ENCODE measurements at regions not wholly inside any gene's neighbourhood (a gene's known extent, or its start where the extent isn't known, plus 50 kb on each side); places are given as distances from the start of the nearest gene placed in this dataset.

DNA sequence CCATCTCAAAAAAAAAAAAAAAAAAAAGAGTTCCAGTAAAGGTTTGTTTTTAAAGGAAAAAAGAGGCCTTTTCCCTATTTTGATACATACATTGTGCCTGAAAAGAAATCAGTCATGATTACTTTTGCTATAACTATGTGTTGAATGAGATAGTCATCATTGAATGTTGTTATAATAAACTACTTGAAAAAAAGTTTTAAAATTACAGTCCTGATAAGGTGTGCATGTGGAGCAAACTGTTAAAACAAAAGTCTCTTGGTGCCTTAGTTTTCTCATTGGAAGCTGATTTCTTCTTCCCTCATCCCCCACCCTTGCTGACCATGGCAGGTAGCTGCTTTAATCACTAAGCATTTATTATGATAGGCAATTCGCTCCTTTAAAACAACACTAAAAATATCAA, 172.3 kb upstream of the TBCA start:
- no peak for DNase-seq (ENCODE audit: low read depth in 4 of 4, low spot score in 3 of 4)

DNA sequence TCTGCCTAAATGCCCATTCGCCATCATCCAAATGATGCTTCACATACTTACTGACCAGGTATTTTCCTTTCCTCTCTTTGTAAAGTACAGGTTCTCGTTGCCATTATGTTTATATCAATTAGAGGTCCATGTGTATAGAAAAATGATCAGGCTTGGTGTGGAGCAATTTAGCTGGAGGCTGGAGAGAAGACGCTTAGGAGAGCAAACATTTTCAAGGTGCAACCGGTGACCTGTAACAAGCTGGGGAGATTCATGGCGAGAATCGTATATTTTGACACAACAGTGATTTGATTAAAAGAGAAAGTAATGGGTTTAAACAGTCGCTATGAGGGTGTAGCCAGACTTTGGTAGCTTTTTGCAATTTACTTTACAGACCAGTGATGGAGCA, 170.9 kb upstream of the TBCA start:
- no peak for DNase-seq (ENCODE audit: low read depth in 4 of 4, low spot score in 3 of 4)

DNA sequence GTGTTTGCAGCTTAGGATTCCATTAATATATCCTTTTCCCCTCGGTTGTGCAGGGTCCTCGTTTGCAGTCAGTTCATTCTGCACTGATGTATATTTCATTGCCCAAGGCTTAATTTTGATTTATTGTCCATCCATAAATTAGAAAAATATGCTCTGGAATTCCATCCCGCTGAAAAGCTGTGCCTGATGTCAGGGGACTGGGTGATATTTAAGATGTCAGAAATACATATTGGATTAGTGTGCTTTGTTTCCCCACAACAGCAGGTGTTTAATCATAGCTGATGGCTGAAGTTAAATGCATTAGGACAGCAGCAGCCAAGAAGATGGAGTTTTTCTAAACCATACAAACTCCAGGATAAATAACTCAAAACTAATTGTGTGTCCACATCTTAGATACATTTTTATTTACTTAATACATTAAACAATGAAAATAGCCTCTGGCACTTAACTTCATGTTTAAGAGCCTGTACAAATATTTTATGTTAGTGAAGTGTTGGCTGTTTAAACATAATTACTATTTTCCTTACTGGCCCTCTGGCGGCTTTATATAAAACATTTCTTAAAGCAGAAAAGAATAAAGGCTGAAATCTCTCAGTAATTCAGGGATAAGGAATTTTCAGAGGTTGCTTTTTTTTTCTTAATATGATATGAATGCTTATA, 170.4 kb upstream of the TBCA start:
- DNase-seq (ENCODE audit: low read depth in 4 of 4, low spot score in 3 of 4) = no peak

DNA sequence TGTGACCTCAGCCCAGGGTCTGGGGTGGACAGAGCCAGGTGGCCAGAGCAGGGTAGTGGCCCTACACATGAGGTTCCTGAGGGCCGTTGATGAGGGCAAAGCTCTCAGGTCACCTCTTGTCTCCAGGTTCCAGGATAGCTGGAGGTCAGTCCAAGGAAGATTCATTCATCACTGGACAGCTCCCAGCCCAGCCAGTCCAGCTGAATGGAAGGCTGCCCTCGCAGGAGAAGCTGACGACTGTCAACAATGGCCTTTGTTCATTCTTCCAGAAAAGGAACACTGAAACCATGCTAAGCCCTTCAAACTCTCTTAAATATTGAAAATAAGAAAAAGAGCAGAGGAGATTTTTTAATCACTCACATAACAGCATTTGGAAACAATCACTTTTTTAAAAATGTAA, 169.7 kb upstream of the TBCA start:
- DNase-seq (ENCODE audit: low read depth in 4 of 4, low spot score in 3 of 4) = no peak

DNA sequence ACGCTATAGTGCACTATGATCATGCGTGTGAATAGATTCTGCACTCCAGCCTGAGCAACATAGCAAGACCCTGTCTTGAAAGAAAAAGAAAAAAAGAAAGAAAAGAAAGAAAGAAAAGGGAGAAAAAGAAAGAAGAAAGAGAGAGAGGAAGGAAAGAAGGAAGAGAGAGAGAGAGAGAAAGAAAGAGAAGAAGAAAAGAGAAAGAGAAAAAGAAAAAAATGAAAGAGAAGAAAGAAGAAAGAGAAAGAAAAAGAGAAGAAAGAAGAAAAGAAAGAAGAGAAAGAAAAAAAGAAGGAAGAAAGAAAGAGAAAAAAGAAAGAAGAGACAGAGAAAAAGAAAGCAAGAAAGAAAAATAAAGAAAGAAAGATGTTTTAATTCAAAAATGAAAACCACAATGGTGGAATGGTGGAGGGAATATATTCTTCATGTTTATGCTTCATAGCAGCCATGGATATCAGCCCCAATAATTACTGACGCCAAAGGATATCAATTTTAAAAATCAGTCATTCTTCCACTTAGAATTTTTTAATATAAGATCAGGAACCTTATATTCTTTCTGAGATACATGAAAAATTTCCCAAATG, 168.7 kb upstream of the TBCA start:
- no peak for DNase-seq (ENCODE audit: low read depth in 4 of 4, low spot score in 3 of 4)

DNA sequence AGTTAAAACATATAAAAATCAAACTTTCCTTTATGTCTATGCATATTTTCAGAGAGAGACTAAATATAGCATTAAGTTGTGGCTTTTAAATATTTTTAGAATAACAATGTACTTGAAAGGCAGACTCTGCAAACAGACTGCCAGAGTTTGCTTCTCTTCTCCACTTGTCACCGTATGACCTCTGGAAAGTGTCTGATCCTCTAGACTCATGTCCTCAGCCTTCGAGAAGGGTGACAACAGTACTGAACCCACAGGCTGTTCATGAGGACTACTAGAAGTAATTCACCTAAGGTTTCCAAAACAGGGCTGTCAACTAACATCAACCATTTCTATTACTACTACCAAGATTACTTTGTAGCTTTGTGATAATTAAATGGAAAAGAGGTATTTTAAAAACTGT, 167.7 kb upstream of the TBCA start:
- DNase-seq (ENCODE audit: low read depth in 4 of 4, low spot score in 3 of 4) = no peak

DNA sequence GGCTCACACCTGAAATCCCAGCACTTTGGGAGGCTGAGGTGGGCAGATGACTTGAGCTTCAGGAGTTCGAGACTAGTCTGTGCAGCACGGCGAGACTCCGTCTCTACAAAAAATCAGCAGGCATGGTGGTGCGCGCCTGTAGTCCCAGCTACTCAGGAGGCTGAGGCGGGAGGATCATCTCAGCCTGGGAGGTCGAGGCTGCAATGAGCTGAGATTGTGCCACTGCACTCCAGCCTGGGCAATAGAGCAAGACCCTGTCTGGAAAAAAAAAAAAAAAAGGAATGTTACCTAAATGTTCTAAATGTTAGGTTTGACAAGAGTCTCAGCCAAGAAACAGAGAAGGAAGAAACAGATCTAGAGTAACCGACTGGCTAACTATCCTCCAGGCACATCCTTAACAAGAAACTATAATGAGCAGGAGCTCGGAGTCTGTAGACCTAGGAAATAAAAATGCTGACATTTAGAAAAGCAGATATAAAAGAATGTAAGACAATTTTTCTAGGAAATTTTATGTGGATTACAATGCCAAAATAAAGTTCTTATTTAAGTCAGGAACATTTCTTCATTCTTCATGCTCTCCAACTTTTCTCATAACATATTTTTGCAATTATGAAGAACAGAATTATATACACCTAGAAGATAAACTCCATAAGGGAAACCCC, 166.6 kb upstream of the TBCA start:
- no peak for DNase-seq (ENCODE audit: low read depth in 4 of 4, low spot score in 3 of 4)

DNA sequence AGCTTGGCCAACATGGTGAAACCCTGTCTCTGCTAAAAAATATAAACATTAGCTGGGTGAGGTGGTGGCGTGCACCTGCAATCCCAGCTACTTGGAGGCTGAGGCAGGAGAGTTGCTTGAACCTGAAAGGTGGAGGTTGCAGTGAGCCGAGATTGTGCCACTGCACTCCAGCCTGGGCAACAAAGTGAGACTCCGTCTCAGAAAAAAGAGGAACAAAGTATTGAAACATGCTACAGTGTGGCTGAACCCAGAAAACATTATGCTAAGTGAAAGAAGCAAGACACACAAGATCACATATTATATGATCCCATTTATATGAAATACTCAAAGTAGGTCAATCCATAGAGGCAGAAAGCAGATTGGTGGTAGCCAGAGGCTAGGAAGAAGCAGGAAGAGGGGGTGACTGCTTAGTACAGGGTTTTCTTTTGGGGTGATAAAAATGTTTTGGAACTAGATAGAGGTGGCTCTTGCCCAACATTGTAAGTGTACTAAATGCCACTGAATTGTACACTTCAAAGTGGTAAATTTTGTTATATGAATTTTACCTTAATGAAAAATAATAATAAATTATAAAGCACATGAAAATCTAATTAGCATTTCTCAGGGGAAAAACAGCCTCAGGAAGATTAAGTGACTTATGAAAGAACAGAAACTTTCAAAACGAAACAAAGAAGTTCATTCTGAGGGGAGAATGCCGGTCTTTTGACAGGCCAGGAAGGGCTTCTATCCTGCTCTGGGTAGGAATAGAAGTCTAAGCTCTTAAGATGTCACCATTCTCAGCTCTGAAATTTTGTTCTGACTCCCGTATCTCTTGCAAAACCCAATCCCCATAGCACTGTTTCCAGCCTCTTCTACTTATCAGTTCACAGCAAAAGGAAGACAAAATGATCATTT, 161.1 kb upstream of the TBCA start:
- no peak for DNase-seq (ENCODE audit: low read depth in 4 of 4, low spot score in 3 of 4)

DNA sequence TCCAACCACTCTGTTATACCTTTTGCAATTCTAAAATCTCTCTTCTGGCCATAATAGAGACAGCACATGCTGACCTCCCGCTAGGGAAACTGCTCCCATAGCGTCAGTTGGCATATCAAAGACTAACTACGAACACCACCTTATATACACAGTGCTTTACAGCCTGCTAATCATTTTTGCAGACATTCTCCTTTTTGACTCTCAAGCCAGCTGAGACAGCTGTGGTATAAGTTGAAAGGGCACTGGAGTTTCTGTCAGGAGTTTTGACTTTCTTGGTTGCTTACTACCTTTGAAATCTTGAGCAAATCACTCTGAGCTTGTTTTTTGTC, 160.2 kb upstream of the TBCA start:
- DNase-seq (ENCODE audit: low read depth in 4 of 4, low spot score in 3 of 4) = no peak

DNA sequence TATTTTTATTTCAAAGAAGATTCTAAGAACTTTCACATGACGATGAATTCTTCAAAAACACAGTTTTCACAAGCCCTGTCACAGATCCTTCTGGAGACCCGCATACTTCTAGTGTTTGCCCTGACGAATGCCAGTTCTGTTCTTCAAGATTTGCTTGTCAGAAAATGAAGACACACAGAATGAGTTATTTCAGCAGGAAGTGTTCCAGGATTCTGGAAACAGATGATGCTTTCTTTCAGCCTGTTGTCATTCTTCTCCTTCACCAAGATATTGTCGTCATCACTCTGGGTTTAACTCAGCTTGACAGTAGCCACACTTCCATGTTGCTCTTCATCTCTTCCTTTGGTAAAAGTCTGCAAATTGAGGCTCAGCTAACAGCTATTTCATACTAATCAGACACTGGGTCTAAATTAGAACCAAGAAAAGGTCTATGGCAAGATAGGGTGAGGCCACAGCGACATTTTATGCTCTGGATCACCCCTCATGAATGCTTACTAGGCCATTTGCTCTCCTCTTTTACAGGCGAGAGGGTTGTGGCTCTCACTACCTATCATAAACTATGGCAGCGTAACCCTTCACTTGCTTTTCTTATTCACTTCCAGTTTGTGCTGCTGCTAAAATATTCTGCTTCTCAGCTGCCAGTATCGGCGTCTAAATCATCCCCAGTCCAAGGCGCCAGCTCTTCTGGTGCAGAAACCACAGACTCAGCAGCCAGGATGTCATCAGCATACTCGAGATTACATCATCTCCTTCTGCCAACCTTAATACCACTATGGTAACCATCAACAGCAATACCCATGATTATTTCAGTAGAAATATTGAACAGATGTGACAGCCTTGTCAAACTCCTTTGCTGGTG, 159.6 kb upstream of the TBCA start:
- no peak for DNase-seq (ENCODE audit: low read depth in 4 of 4, low spot score in 3 of 4)

DNA sequence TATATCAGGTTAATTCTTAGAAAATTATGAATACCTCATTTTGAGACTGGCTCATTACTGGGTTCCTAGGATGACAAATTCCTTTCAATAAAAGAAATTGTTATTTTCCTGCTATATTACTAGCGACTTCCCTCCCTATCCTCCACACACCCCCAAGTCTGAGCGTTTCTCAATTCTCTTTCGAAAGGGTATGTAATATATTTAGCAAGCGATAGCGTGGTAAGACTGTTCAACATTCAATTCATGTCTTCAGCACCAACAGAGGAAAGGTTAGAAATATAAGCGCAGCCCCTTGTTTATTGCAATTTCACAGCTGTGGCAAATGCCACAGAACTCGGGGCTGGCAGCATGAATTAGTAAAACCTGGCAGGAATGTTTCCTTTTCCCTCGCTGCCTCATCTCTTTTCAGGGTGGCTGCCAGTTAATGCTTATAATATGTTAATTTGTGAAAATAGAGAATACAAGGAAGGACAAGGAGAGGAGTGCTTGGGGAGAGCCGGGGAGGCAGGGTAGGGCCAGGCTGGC, 152.7 kb upstream of the TBCA start:
- DNase-seq (ENCODE audit: low read depth in 4 of 4, low spot score in 3 of 4) = no peak

DNA sequence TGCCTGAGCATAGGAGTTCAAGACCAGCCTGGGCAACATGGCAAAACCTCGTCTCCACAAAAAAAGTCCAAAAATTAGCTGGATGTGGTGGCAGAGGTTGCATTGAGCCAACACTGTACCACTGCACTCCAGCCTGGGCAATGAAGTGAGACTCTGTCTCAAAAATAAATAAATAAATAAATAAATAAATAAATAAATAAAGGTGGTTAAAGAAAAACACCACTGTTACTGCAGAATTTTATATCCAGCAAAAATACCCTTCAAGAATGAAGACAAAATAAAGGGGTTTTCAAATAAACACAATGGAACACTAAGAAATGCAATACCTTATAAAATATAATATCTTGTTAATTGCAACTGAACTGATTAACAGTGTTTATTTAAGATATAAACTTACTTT, 150.2 kb upstream of the TBCA start:
- DNase-seq (ENCODE audit: low read depth in 4 of 4, low spot score in 3 of 4) = no peak

DNA sequence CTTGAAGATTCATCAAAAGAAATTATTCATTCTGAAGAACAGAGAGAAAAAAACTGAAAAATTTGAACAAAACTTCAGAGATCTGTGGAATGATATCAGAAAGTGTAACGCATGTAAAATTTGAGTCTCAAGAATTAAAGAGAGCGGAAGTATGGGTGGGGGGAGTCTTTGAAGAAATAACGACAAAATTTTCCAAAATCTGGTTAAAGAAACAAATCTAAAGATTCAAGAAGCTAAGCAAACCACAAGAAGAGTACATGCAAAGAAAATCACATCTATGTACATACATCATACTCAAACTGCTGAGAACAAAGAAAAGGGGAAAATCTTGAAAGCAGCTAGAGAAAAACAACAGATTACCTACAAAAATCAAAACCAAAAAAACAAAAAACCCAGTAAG, 149.4 kb upstream of the TBCA start:
- DNase-seq (ENCODE audit: low read depth in 4 of 4, low spot score in 3 of 4) = no peak

DNA sequence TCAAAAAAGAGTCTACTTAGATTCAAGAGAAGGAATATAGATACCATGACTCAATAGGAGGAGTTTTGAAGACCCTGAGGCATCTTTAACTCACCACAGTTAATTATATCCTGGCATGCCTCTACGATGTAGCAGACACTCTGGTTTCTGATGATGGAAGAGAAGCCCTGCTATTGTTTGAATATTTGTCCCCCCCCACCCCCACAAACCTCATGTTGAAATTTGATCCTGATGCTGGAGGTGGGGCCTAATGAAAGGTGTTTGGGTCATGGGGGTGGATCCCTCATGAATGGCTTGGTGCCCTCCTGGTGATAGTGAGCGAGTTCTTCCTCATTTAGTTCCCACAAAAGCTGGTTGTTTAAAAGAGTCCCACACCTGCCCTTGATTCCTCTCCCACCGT, 147.9 kb upstream of the TBCA start:
- DNase-seq (ENCODE audit: low read depth in 4 of 4, low spot score in 3 of 4) = no peak

DNA sequence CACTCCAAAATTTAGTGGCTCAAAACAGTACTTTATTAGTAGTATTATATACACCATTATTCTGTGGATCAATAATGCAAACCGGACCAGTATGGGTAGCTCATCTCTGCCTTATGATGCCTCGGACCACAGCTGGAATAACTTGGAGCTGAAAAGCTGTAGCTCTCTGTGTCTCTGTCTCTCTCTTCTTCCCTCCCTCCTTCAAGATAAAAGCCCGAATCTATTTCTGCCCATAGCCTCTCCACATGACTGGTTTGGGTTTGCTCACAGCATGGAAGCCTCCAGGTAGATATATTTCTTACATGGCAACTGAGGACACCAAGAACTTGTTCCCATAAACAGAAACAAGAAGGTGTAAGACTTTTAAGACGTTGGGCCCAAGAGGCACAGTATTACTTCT, 147.5 kb upstream of the TBCA start:
- no peak for DNase-seq (ENCODE audit: low read depth in 4 of 4, low spot score in 3 of 4)

DNA sequence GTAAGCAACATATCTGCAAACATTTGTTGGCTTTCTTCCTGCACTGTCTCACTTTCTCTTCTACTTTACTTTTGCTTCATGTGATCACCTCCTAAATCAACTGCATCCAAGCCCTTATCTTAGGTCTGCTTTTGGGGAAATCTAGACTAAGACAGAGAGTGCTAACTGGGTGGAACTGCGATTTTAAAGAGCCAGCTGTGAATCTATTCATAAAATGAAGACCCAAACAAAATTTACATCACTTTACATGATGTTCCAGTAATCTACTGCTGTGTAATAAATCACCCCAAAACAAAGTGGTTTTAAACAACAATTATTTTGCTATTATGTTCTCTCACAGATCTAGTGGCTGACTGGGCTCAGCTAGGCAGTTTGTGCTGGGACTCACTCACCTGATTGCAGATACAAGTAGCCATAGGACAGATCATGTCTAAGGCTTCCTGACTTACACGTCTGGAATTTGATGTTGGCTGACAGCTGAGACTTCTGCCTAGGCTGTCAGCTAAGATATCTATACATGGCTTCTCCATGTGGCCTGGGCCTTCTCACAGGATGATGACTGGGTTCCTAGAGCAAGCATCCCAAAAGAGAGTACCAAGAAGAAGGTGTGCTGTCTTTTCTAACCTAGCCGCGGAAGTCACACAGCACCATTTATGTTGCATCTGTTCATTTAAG, 145.1 kb upstream of the TBCA start:
- no peak for DNase-seq (ENCODE audit: low read depth in 4 of 4, low spot score in 3 of 4)

DNA sequence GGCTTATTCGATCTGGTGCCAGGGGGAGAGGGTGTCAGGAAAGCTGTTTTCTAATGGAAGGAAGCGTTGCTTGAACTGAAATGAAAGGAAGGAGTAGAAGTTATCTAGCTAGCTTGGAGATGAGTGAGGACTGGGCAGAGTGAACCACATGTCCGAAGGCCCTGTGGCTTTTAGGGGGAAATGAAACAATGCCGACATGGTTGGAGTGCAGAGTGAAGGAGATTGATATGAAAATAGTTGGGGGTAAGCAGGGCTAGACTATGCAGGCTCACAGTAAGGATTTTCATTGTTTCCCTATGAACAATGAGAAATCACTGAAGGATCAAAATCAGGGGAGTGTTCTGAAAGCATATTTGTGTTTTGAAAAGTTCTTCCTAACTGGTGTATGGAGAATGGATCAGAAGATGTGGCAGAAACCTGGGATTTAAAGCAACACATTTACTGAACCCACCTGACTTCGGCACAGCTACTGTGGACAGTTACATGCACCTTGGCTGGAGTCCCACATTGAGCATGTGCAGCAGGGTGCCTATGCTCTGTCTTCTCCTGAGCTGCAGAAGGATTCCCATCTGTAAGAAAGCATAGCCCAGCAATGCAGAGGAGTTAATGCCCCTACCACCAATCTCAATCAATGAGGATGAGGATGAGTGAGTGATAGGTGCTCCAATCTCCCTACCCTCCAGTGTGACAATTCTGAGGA, 144.4 kb upstream of the TBCA start:
- no peak for DNase-seq (ENCODE audit: low read depth in 4 of 4, low spot score in 3 of 4)

DNA sequence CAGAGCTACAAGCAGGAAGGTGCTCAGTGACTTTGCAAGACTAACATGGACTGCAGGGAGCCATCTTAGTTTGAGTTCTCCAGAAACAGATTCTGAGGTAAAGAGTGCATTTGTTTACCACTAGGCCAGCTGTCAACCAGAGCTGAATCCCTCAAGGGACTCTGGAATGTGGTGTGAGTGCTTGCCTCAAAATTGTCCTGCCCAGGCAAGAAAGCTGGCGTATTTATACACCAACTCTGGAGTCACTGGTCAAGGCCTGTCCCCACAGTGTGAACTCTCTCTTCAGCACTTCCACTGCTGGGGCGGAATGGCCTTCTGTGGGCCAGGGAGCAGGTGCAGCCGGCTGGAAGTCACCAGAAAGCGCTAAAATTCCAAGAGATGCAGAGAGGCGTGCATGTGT, 139.2 kb upstream of the TBCA start:
- no peak for DNase-seq (ENCODE audit: low read depth in 4 of 4, low spot score in 3 of 4)

DNA sequence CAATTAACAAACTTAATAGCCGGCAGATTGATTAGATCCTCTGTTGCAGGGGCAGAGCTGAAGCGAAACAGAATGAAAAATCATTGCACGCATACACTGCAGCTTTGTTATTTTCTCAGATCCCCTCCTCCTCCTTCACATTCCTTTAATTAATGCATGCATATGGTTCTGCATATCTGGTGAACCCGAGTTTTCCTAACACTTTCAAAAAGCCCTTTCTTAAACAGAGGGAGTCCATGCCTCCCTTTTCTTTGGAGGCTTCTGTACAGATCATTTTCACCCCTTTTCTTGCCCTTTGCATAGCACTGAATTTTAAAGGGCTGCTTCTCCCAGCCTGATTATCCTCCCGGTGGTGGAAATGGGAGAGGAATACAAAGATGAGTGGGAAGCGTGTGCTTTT, 136.6 kb upstream of the TBCA start:
- no peak for DNase-seq (ENCODE audit: low read depth in 4 of 4, low spot score in 3 of 4)
